A673 (cell line): ENCODE measurements at regions not wholly inside any gene's neighbourhood (a gene's known extent, or its start where the extent isn't known, plus 50 kb on each side); places are given as distances from the start of the nearest gene placed in this dataset.

Source experiments
- BruUV-seq: library from RNA; stranded (reverse); fragments of 400-500 nt; replicated peaks from 2 replicates; lab custom pipeline; 2021; lab: Mats Ljungman, UMichigan
- CTCF ChIA-PET: fragments of 300-600 bp; sonication (Branson Sonifier 250); formaldehyde crosslinking; loops from one replicate; lab custom pipeline; 2022; ENCODE audit warnings: antibody characterized with exemption; lab: Charles Lee
- POLR2A ChIA-PET: fragments of 300-600 bp; sonication (Branson Sonifier 250); formaldehyde crosslinking; loops from one replicate; lab custom pipeline; 2022; ENCODE audit warnings: antibody characterized with exemption; ENCODE audit not compliant: low non-redundant PET; lab: Charles Lee
- DNase-seq: peaks from one replicate; pipeline ENCODE4 v3.0.0-alpha.2; 2015; ENCODE audit warnings: low spot score
- H3K27ac ChIP-seq: fragments of 200-600 bp; sonication (generic); 2 replicates; pipeline ENCODE4 v1.5.1; 2016; ENCODE audit warnings: mixed run types, low read depth, mild to moderate bottlenecking, mixed read lengths, antibody characterized with exemption, low read length; ENCODE audit not compliant: poor library complexity, severe bottlenecking
- H3K27me3 ChIP-seq: fragments of 200-600 bp; sonication (generic); replicated peaks from 2 replicates; pipeline ENCODE4 v1.6.1; 2017; ENCODE audit warnings: mixed run types, low read depth, mild to moderate bottlenecking, mixed read lengths, antibody characterized with exemption, low read length; ENCODE audit not compliant: insufficient read depth, poor library complexity
- H3K36me3 ChIP-seq: fragments of 200-600 bp; sonication (generic); 2 replicates; pipeline ENCODE4 v1.6.1; 2016; ENCODE audit warnings: mixed run types, mild to moderate bottlenecking, mixed read lengths, antibody characterized with exemption, low read length; ENCODE audit not compliant: insufficient read depth, poor library complexity, severe bottlenecking
- H3K4me1 ChIP-seq: fragments of 200-600 bp; sonication (generic); 2 replicates; pipeline ENCODE4 v1.6.1; 2017; ENCODE audit warnings: mixed run types, mild to moderate bottlenecking, mixed read lengths, antibody characterized with exemption, low read length; ENCODE audit not compliant: insufficient read depth, poor library complexity, severe bottlenecking
- H3K4me3 ChIP-seq: fragments of 200-600 bp; sonication (generic); 2 replicates; pipeline ENCODE4 v1.5.1; 2016; ENCODE audit warnings: low read depth, mixed run types, mild to moderate bottlenecking, mixed read lengths, low read length; ENCODE audit not compliant: poor library complexity, severe bottlenecking
- H3K9me3 ChIP-seq: fragments of 200-600 bp; sonication (generic); 2 replicates; pipeline ENCODE4 v1.6.1; 2016; ENCODE audit warnings: mixed run types, low read depth, mild to moderate bottlenecking, mixed read lengths, antibody characterized with exemption, low read length; ENCODE audit not compliant: poor library complexity, severe bottlenecking
- EZH2 ChIP-seq: fragments of 200-600 bp; sonication (generic); IDR thresholded peaks from 2 replicates; pipeline ENCODE4 v1.6.1; 2017; ENCODE audit warnings: borderline replicate concordance, low read depth, mild to moderate bottlenecking, mixed read lengths, antibody characterized with exemption, low read length; ENCODE audit not compliant: poor library complexity, severe bottlenecking
- intact Hi-C: fragments of 100-400 bp; cut with micrococcal nuclease; formaldehyde crosslinking; loops from one replicate; pipeline ENCODE4 v1.10.0; 2022; ENCODE audit not compliant: unreplicated experiment
- TF ChIP-seq, protein P1 (sequence below): fragments of 300-800, 200-600 bp; sonication (generic); conservative IDR thresholded peaks from 2 replicates; pipeline ENCODE4 v1.5.1; 2017; ENCODE audit warnings: low read depth, mild to moderate bottlenecking, antibody characterized with exemption, low read length, moderate library complexity, mixed read lengths

DNA sequence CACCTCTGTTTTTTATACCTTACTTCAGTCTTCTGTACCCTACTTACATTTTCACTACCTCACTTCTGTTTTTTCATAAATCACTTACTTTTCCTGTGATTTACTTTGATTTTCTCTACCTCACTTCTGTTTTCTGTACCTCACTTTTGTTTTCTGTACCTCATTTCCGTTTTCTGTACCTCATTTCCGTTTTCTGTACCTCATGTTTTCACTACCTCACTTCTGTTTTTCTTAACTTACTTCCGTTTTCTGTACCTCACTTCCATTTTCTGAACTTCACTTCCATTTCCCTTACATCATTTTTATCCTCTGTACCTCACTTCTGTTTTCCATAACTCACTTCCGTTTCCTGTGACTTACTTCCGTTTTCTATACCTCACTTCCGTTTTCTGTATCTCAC lies 492.0 kb upstream of the AKR1E2 start:
- DNase-seq: no peak

DNA sequence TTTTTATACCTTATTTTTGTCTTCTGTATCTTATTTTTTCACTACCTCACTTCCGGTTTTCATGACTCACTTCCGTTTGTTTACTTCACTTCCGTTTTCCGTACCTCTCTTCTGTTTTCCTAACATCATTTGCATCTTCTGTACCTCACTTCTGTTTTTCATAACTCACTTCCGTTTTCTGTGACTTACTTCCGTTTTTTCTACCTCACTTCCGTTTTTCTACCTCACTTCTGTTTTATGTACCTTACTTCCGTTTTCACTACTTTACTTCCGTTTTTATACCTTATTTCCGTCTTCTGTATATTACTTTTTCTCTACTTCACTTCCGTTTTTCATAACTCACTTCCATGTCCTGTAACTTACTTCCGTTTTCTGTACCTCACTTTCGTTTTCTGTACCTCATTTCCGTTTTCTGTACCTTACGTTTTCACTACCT lies 492.5 kb upstream of the AKR1E2 start:
- H3K36me3 ChIP-seq: no peaks in the 10 kb centered on the region
- ChIA-PET CTCF (no interaction called here), POLR2A (no interaction called here)
- no peak for DNase-seq
- intact Hi-C loops: no loop called here
- H3K9me3 ChIP-seq: no peaks in the 10 kb centered on the region
- BruUV-seq: no TSS peak
- H3K4me3 ChIP-seq: no peak overlapping the region
- H3K27ac ChIP-seq: no peak overlapping the region
- no peaks in the 10 kb centered on the region for H3K27me3 ChIP-seq
- H3K4me1 ChIP-seq: no peaks in the 10 kb centered on the region
- TF ChIP-seq, protein P1, sequence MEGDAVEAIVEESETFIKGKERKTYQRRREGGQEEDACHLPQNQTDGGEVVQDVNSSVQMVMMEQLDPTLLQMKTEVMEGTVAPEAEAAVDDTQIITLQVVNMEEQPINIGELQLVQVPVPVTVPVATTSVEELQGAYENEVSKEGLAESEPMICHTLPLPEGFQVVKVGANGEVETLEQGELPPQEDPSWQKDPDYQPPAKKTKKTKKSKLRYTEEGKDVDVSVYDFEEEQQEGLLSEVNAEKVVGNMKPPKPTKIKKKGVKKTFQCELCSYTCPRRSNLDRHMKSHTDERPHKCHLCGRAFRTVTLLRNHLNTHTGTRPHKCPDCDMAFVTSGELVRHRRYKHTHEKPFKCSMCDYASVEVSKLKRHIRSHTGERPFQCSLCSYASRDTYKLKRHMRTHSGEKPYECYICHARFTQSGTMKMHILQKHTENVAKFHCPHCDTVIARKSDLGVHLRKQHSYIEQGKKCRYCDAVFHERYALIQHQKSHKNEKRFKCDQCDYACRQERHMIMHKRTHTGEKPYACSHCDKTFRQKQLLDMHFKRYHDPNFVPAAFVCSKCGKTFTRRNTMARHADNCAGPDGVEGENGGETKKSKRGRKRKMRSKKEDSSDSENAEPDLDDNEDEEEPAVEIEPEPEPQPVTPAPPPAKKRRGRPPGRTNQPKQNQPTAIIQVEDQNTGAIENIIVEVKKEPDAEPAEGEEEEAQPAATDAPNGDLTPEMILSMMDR: no peak
- no peak for TF ChIP-seq EZH2

More for the DNA sequence above, 492.0 kb upstream of the AKR1E2 start:
- Histone ChIP-seq H3K27ac (no peak overlapping the region), H3K27me3 (no peaks in the 10 kb centered on the region), H3K4me3 (no peak overlapping the region), H3K9me3 (no peaks in the 10 kb centered on the region), H3K36me3 (no peaks in the 10 kb centered on the region), H3K4me1 (no peaks in the 10 kb centered on the region)
- no TSS peak for BruUV-seq
- no peak for TF ChIP-seq EZH2
- TF ChIP-seq, protein P1: no peak
- intact Hi-C loops: no loop called here
- CTCF ChIA-PET: no interaction called here
- POLR2A ChIA-PET: no interaction called here

DNA sequence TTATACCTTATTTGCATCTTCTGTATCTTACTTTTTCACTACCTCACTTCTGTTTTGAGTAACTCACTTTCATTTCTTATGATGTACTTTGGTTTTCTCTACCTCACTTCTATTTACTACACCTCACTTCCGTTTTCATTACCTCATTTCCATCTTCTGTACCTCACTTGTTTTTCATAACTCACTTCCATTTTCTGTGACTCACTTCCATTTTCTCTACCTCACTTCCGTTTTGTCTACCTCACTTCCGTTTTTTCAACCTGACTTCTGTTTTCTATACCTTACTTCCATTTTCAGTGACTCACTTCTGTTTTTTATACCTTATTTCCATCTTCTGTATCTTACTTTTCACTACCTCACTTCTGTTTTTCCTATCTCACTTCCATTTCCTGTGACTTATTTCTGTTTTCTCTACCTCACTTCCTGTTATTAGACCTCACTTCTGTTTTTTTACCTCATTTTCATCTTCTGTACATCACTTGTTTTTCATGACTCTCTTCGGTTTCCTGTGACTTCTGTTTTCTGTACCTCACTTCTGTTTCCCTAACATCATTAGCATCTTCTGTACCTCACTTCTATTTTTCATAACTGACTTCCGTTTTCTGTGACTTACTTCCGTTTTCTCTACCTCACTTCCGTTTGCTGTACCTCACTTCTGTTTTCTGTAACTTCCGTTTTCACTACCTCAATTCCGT lies 493.1 kb upstream of the AKR1E2 start:
- Histone ChIP-seq H3K27me3 (no peaks in the 10 kb centered on the region), H3K27ac (no peak overlapping the region), H3K4me3 (no peak overlapping the region), H3K9me3 (no peaks in the 10 kb centered on the region), H3K36me3 (no peaks in the 10 kb centered on the region), H3K4me1 (no peaks in the 10 kb centered on the region)
- BruUV-seq: no TSS peak
- intact Hi-C loops: no loop called here
- TF ChIP-seq EZH2: no peak
- TF ChIP-seq, protein P1: no peak
- no peak for DNase-seq
- POLR2A ChIA-PET: no interaction called here
- CTCF ChIA-PET: no interaction called here
